HCT116 (cell line): ENCODE measurements at regions not wholly inside any gene's neighbourhood (a gene's known extent, or its start where the extent isn't known, plus 50 kb on each side); places are given as distances from the start of the nearest gene placed in this dataset.

ENCODE experiments used
- ATAC-seq: fragments of 200-7000 bp; cut with Tn5 transposase; 2 replicates; pipeline ENCODE4 v1.9.1; 2020; ENCODE audit warnings: mild to moderate bottlenecking, moderate library complexity
- BruUV-seq: library from RNA; stranded (reverse); fragments of 400-500 nt; replicated peaks from 2 replicates; lab custom pipeline; 2021; lab: Mats Ljungman, UMichigan
- CTCF ChIA-PET: fragments of 300-600 bp; sonication (Branson Sonifier 250); formaldehyde crosslinking; loops from one replicate; lab custom pipeline; 2021; ENCODE audit warnings: antibody characterized with exemption; lab: Charles Lee
- POLR2A ChIA-PET: fragments of 300-600, 350-600 bp; sonication (Branson Sonifier 250); formaldehyde crosslinking; loops from one replicate; lab custom pipeline; 2021; ENCODE audit warnings: antibody characterized with exemption; lab: Charles Lee
- RAD21 ChIA-PET, 2 experiments: fragments of 300-600 bp; sonication (Branson Sonifier 250); formaldehyde crosslinking; loops; one replicate each; lab custom pipeline; 2023; ENCODE audit warnings: low total read pairs in 2 of 2; ENCODE audit not compliant: uncharacterized antibody in 2 of 2, unreplicated experiment in 2 of 2, low non-redundant PET in 1 of 2; lab: Charles Lee
- DNase-seq: peaks from one replicate; pipeline ENCODE4 v3.0.0-alpha.2; 2010; ENCODE audit warnings: low read depth, low spot score
- H2AFZ ChIP-seq: fragments of 200-600 bp; shearing (Covaris generic), sonication (generic); 2 replicates; pipeline ENCODE4 v1.6.1; 2017; ENCODE audit warnings: low read depth, mixed run types, mixed read lengths, antibody characterized with exemption, low read length; ENCODE audit not compliant: poor library complexity, severe bottlenecking
- H3K27ac ChIP-seq: 2 replicates; pipeline ENCODE4 v1.5.1; 2012; ENCODE audit warnings: low read depth, low read length
- H3K27me3 ChIP-seq: fragments of 200-600 bp; sonication (generic); 2 replicates; pipeline ENCODE4 v1.6.1; 2016; ENCODE audit warnings: mixed run types, low read length, mixed read lengths; ENCODE audit not compliant: insufficient read depth
- H3K36me3 ChIP-seq, 2 experiments: fragments of 200-500 bp in 1 of 2; fragments of 200-600 bp in 1 of 2; sonication (Bioruptor generic) in 1 of 2; sonication (generic) in 1 of 2; 2 replicates each; pipeline versions ENCODE4 v1.5.1 to v1.6.1; 2014 to 2016; ENCODE audit warnings: low read length in 2 of 2, inconsistent platforms in 1 of 2, mixed read lengths in 1 of 2, mixed run types in 1 of 2; ENCODE audit not compliant: insufficient read depth in 2 of 2, control insufficient read depth in 1 of 2
- H3K4me1 ChIP-seq, 2 experiments: fragments of 200-600 bp in 1 of 2; sonication (generic) in 1 of 2; 2 replicates each; pipeline versions ENCODE4 v1.5.1 to v1.6.1; 2012 to 2017; ENCODE audit warnings: low read length in 2 of 2, inconsistent platforms in 1 of 2, mild to moderate bottlenecking in 1 of 2, mixed read lengths in 1 of 2, mixed run types in 1 of 2, moderate library complexity in 1 of 2; ENCODE audit not compliant: insufficient read depth in 2 of 2, control insufficient read depth in 1 of 2
- H3K4me2 ChIP-seq: fragments of 200-600 bp; sonication (generic); 2 replicates; pipeline ENCODE4 v1.6.1; 2017; ENCODE audit warnings: mixed run types, low read length, mixed read lengths
- H3K4me3 ChIP-seq, 2 experiments: fragments of 200-600 bp in 1 of 2; sonication (generic) in 1 of 2; replicated peaks in 1 of 2; 2 replicates each; pipeline ENCODE4 v1.5.1; 2011 to 2016; ENCODE audit warnings: low read length in 2 of 2, control low read depth in 1 of 2, low read depth in 1 of 2, mild to moderate bottlenecking in 1 of 2, mixed read lengths in 1 of 2, mixed run types in 1 of 2
- H3K79me2 ChIP-seq: fragments of 200-600 bp; sonication (generic); 2 replicates; pipeline ENCODE4 v1.6.1; 2017; ENCODE audit warnings: mild to moderate bottlenecking, mixed run types, low read length, moderate library complexity, mixed read lengths; ENCODE audit not compliant: insufficient read depth
- H3K9ac ChIP-seq: fragments of 200-600 bp; sonication (generic); 2 replicates; pipeline ENCODE4 v1.6.1; 2016; ENCODE audit warnings: low read length, mixed read lengths
- H3K9me2 ChIP-seq: fragments of 200-600 bp; sonication (generic), shearing (Covaris generic); 2 replicates; pipeline ENCODE4 v1.6.1; 2017; ENCODE audit warnings: mixed run types, mild to moderate bottlenecking, moderate library complexity; ENCODE audit not compliant: insufficient read depth
- H3K9me3 ChIP-seq, 2 experiments: fragments of 200-500 bp in 1 of 2; fragments of 200-600 bp in 1 of 2; sonication (Bioruptor generic) in 1 of 2; sonication (generic) in 1 of 2; 2 replicates each; pipeline ENCODE4 v1.6.1; 2014 to 2017; ENCODE audit warnings: low read length in 2 of 2, mixed read lengths in 2 of 2, inconsistent platforms in 1 of 2, low read depth in 1 of 2, mild to moderate bottlenecking in 1 of 2, mixed run types in 1 of 2, moderate library complexity in 1 of 2; ENCODE audit not compliant: control insufficient read depth in 1 of 2, insufficient read depth in 1 of 2
- H4K20me1 ChIP-seq: fragments of 200-600 bp; sonication (generic), shearing (Covaris generic); 2 replicates; pipeline ENCODE4 v1.6.1; 2017; ENCODE audit warnings: mixed run types, mild to moderate bottlenecking, moderate library complexity; ENCODE audit not compliant: insufficient read depth
- CEBPB ChIP-seq: IDR thresholded peaks from 2 replicates; pipeline ENCODE4 v1.6.1; 2012; ENCODE audit warnings: low read depth
- EGR1 ChIP-seq: IDR thresholded peaks from 2 replicates; pipeline ENCODE4 v1.6.1; 2012; ENCODE audit warnings: low read depth
- EZH2 ChIP-seq: fragments of 200-600 bp; sonication (generic); IDR thresholded peaks from 2 replicates; pipeline ENCODE4 v1.6.1; 2017; ENCODE audit warnings: antibody characterized with exemption, mixed run types
- POLR2AphosphoS5 ChIP-seq: IDR thresholded peaks from 2 replicates; pipeline ENCODE4 v1.6.1; 2011; ENCODE audit warnings: mild to moderate bottlenecking, low read depth, low read length, moderate library complexity
- ZBTB33 ChIP-seq: IDR thresholded peaks from 2 replicates; pipeline ENCODE4 v1.6.1; 2011; ENCODE audit warnings: mild to moderate bottlenecking, low read length, moderate library complexity; ENCODE audit not compliant: insufficient replicate concordance; ENCODE audit errors: extremely low read depth
- ZNF274 ChIP-seq: fragments of 200-500 bp; sonication (Bioruptor generic); IDR thresholded peaks from 2 replicates; pipeline ENCODE4 v1.6.1; 2014; ENCODE audit warnings: mild to moderate bottlenecking, low read depth, low read length, inconsistent platforms
- intact Hi-C: fragments of 100-400 bp; cut with micrococcal nuclease; formaldehyde crosslinking; loops from 2 replicates; pipeline ENCODE4 v1.10.0; 2022
- TF ChIP-seq, protein P1 (sequence below): IDR thresholded peaks from 2 replicates; pipeline ENCODE4 v1.6.1; 2012; ENCODE audit warnings: low read depth
- TF ChIP-seq, protein P2 (sequence below): IDR thresholded peaks from 2 replicates; pipeline ENCODE4 v1.6.1; 2012

GRCh38 chr3:178457511-178457910, 78.7 kb upstream of the KCNMB2 start:
- CTCF ChIA-PET = no interaction called here
- no peaks in the 10 kb centered on the region for H3K36me3 ChIP-seq
- intact Hi-C loops = no loop called here

More at GRCh38 chr3:178457511-178457910, 78.7 kb upstream of the KCNMB2 start:
- Histone ChIP-seq H3K27ac (no peak overlapping the region), H3K4me3 (no peak overlapping the region), H3K9me2 (no peaks in the 10 kb centered on the region), H3K4me1 (no peaks in the 10 kb centered on the region), H3K27me3 (no peaks in the 10 kb centered on the region), H3K9me3 (no peaks in the 10 kb centered on the region), H3K4me2 (no peak overlapping the region), H4K20me1 (no peaks in the 10 kb centered on the region), H3K79me2 (no peaks in the 10 kb centered on the region), H3K9ac (no peak overlapping the region), H2AFZ (no peak overlapping the region)
- no peak for DNase-seq
- ChIA-PET POLR2A (no interaction called here), RAD21 (no interaction called here)
- BruUV-seq = no TSS peak
- TF ChIP-seq, protein P1, sequence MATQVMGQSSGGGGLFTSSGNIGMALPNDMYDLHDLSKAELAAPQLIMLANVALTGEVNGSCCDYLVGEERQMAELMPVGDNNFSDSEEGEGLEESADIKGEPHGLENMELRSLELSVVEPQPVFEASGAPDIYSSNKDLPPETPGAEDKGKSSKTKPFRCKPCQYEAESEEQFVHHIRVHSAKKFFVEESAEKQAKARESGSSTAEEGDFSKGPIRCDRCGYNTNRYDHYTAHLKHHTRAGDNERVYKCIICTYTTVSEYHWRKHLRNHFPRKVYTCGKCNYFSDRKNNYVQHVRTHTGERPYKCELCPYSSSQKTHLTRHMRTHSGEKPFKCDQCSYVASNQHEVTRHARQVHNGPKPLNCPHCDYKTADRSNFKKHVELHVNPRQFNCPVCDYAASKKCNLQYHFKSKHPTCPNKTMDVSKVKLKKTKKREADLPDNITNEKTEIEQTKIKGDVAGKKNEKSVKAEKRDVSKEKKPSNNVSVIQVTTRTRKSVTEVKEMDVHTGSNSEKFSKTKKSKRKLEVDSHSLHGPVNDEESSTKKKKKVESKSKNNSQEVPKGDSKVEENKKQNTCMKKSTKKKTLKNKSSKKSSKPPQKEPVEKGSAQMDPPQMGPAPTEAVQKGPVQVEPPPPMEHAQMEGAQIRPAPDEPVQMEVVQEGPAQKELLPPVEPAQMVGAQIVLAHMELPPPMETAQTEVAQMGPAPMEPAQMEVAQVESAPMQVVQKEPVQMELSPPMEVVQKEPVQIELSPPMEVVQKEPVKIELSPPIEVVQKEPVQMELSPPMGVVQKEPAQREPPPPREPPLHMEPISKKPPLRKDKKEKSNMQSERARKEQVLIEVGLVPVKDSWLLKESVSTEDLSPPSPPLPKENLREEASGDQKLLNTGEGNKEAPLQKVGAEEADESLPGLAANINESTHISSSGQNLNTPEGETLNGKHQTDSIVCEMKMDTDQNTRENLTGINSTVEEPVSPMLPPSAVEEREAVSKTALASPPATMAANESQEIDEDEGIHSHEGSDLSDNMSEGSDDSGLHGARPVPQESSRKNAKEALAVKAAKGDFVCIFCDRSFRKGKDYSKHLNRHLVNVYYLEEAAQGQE = no peak
- TF ChIP-seq EGR1 (no peak), EZH2 (no peak), CEBPB (no peak), ZBTB33 (no peak), ZNF274 (no peak), POLR2AphosphoS5 (no peak)
- TF ChIP-seq, protein P2, sequence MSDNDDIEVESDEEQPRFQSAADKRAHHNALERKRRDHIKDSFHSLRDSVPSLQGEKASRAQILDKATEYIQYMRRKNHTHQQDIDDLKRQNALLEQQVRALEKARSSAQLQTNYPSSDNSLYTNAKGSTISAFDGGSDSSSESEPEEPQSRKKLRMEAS = no peak
- no peak for ATAC-seq
